IPS DF 4.7 (cell line): ENCODE measurements at regions not wholly inside any gene's neighbourhood (a gene's known extent, or its start where the extent isn't known, plus 50 kb on each side); places are given as distances from the start of the nearest gene placed in this dataset.

Experiments used
- DNase-seq: peaks from one replicate; pipeline ENCODE4 v3.0.0-alpha.2; 2013; ENCODE audit warnings: low spot score; ENCODE audit errors: extremely low read depth

DNA sequence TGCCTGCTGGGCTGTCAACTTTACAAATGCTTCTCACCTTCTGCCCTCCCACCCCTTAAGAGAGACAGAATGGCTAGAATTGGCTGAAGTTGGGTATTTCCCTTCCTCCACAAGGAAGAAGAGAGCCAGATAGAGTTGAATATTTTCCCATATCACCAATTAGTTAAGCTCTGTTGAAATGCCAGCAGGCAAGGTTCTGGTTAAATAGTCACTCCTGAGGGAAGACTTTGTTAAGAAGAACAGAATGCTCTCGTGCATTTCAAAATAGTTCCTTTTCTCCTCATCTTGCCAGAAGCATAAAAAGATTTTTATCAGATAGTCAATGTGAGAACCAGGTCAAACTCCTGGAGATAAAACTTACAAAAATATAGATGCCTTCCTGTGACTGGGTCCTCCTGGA lies 2857.0 kb upstream of the PCDH20 start:
- DNase-seq, result no peak

DNA sequence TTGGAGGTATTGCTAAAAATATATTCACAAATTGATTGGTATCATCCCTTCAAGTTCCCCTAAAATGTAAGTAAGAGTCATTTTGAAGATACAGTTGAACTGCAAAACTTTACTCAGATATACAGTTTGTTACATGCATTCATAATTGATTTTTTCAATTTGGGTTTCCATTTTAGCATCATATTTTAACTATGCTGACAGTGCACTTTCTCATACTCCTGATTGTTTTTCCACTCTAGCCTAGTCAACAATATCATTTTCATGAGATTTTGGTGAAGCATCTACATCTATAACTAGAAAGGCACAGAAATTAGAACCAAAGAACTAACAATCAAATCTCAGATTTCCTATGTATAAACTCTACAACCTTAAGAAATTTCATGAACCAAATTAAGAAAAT lies 2850.4 kb upstream of the PCDH20 start:
- no peak for DNase-seq

DNA sequence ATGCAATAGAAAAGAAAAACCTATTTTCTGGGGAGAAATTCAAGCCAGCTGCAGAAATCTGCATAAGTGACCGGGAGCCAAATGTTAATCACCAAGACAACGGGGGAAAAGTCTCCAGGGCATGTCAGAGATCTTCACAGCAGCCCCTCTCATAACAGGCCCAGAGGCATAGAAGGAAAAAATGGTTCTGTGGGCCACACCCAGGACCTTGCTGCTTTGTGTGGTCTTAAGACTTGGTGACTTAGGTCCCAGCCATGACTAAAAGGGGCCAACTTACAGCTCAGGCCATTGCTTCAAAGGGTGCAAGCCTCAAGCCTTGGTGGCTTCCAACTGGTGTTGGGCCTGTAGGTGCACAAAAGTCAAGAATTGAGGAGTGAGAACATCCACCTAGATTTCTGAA lies 2847.6 kb upstream of the PCDH20 start:
- no peak for DNase-seq

DNA sequence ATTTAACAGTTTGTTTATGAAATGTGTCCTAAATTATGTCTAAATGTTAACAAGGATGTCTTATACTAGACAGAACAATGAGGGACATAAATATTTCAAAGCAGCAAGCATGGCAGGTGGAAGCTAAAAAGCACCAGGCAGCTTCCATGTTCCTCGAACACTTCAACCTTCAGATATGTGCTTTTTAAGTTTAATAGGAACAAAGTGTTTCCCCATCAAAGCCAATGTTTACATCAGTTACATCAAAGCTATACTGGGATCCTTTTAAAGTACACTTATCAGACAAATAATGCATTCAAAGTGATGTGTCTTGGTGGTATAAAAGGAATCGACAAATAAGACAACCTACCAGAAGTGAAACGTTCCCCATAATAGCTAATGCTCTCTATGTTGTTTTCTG lies 2841.1 kb upstream of the PCDH20 start:
- no peak for DNase-seq

DNA sequence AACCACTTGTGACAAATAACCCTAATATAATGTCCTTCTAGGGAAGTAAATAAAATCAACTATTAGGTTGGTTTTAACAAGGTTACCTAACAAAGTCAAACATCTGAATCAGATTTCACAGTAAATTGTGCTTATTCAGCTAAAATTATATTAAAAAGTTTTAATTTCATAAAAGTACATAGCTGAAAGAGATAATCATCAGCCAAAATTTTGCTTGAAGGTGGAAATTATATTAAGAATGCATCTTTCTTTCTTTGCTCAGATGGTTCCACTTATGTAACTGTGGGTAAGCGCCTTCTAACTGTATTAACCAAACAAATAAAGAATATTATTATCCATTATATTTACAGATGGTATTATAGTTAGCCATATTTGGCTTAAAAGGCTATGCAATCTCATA lies 2840.3 kb upstream of the PCDH20 start:
- DNase-seq, result no peak

DNA sequence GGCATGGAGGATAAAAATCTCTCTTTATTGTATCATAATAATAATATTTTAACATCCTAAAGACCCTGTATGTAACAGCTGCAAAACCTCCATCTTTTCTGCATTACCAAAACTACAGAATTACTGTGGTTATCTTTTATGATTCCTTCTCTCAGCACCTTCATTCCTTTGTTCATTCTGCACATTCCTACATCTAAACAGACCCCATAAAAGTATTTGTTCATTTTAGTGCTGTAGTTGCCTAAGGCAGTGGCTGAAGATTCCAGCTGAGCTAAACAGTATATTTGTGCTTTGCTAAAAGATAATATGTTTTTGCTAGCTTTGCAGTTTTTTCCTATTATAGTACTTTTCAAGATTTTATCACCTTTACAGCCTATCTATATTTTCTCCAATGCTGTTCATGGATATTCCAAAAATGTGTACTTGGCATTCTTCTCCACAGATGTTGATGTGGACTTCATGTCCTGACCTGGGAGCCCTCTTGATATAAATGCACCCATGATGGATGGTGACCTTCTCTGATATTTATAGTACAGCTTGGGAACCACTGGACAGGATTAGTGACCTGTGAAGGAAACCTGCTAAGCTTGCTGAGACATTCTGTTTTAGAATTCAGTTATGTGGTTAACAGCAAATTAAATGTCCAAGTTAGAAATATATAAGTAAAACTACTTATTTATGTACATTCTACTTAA lies 2832.9 kb upstream of the PCDH20 start:
- DNase-seq, result no peak

DNA sequence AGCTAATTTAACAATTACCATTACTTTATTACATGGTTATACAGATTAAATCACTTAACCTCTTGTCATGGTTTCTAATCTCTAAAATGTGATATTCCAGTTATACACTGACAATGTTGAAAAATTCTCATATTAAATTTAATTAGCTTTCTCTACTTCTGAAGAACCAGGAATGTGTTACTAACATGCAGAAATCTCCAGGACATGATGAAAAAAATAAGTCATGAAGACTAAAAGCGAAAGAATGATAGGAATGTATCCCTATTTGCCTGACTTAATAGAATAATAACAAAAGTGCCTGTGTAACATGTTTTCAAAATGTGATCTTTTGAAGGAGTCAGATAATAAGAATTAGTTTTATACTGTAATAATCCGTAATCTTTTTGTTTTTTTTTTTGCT lies 2823.7 kb upstream of the PCDH20 start:
- no peak for DNase-seq

DNA sequence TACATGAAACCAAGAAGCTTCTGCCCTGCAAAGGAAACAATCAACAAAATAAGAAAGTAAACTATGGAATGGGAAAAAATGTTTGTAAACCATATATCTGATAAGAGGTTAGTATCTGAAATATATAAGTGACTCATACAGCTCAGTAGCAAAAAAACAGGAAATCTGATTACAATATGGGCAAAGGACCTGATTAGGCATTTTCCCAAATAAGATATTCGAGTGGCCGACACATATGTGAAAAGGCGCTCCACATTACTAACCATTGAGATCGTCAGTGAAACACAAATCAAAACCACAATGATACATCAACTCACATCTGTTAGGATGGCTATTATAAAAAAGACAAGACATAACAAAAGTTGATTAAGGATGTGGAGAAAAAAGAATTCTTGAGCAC lies 2818.6 kb upstream of the PCDH20 start:
- DNase-seq, result no peak

DNA sequence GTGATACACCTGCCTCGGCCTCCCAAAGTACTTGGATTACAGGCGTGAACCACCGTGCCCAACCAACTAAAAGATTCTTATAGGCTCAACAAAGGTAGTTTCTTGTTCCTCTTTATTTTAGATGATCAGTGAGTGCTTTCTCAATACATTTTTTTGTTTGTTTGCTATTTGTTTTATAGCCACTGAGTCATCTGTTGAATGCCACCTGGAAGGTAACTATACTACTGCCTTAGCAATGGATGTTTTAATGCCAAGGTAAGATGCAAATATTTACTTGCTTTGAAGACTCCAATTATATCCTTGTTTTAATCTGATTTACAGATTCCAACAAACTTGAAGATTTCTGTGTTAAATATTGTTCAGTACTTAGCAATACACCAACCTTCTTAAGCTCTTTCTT lies 2807.4 kb upstream of the PCDH20 start:
- DNase-seq, result no peak

DNA sequence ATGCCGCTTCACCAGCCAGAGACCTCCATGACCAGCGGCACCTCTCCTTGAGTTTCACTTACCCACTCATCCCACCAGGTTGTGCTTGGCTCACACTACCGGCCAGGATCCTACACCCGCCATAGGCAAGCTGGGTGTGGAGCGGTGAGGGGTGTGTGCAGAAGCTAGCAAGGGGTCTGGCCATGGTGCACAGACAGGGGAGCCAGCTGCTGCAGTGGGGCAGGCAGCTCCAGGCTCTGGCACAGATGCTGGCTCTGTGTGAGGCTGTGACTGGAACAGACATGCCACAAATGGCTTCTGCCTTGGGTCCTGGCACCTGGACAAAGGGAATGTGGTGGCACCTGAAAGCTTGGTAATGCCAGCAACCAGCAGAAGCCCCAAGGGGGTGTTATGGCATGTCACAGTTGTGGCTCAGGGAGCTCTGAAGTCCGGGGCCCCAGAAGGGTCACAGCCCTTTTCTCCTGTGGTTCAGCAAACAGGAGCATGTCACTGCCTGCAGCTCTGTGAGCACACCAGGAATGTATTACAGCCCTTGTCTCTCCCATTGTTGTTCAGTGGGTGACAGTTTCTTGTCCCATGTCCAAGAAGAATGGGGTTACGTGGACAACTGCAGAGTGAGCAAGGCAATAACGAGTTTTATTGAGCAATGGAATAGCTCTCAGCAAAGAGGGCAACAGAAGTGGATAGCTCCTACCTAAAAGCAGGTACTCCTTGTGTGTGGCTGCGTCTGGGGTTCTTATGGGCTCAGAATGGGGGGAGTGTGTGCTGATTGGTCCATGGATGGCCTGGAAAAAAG lies 2791.0 kb upstream of the PCDH20 start:
- no peak for DNase-seq

DNA sequence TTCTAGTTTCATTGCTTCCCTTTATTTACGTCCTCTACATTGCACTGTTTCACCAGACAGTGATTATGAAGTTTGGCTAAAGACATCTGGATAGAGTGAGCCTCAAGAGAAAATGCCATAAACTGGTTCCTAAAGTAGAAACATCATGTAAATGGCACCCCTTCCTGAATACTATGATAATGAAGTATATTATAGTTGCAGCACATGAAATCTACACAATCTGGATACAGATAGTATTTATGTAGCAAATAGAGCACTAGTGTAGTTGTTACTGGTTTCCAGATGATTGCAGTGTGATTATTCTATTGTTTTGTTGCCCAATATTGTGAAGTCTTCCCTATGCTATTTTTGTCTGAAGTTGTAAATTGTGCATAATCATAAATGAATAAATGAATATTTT lies 2786.9 kb upstream of the PCDH20 start:
- DNase-seq, result no peak

DNA sequence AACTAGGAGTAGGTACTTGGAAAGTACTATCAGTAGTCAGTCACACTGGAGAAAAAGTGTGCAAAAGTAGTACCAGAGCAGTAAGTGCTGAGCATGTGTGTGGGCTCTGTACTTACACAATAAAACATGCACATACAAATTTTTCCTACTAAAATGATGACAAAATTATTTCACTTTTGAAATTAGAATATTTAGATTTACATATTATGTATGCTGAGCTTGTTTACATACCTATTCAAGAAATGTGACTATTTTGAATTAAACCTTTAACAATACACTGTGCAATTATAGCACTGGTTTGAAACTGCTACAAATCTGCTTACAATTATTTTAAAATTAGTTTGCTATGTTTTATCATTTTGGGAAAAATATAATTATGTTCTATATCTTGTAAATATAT lies 2781.6 kb upstream of the PCDH20 start:
- DNase-seq, result no peak

DNA sequence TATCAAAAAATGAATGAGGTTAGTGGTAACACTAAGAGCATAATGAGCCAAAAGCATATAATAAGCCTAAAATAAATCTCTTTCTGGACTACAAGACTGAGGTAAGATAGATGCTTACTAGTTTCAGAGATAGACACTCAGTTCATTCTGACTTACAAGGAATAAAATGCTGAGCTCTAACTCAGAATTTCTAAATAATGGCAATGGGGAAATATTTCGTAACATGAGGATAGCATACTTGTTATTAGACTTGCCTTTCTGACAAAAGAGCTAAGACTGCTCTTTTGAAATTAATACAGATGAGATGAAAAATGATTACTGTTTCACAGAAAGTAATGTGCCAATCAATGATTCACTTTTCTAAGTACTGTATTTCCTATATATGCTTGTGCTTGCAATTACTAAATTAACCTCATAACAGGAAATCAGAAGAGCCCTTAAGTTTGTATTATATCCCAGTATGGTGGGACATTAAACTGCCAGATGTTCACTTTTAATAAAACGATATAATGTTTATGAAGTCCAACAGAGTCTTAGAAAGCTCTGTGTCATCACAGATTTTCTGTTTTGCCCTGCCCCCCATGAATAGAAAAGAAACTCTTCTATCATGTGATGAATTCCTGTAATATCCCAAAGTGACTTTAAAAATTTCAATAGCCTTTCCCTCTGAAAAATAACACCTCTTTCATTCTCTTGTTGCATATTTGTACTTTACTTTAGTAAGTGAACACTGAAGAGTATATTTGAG lies 2771.0 kb upstream of the PCDH20 start:
- no peak for DNase-seq

DNA sequence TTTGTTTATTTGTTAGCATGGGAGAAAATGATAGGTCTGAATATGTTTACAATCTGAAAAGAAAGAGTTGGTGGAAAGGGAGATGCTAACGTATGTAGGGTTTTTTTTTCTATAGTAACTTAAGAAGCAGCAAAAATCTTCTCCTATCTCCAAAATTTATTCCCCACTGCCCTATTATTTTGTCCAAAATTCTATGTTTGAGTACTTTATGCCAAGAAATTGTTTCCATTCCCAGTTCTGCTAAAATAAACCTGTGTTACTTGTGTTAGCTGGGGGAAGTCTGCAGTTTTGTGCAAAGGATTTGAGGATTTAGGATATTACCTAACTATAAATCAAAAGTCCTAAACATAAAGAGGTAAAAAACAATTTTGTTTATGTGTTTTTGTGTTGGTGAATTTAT lies 2770.4 kb upstream of the PCDH20 start:
- DNase-seq, result no peak

DNA sequence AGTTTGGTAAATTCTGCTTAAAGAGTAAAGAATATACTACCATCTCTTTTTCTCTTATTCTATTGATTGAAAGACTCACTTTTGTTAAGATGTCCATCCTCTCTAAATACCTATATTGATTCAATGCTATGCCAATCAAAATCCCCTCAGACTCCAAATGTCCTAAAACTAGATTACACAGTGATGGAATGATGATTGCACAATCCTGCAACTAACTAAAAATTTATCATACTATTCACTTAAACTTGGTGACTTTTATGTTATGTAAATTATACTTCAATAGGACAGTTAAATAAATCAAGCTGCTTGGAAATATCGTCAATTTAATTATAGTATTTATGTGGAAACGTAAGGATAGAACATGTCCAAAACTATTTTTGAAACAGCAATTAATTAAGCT lies 2765.1 kb upstream of the PCDH20 start:
- DNase-seq, result no peak

DNA sequence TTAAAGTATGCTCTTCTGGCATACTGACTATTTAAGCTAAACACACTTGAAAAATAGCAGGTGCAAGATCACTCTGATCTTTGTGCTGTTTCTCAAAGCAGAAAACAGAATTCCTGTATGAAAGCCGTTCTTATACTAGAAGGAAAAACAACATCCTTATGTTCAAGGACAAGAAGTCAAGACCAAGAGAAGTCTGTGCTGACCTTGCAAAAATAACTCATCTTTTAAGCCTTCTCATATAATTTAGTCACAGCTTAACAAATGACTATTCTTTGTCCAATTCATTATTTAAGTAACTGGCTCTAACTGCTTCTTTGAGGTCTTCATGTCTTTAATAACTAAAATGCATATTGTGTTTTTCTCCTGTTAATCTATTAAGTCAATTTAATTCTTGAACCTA lies 2750.2 kb upstream of the PCDH20 start:
- DNase-seq, result no peak

DNA sequence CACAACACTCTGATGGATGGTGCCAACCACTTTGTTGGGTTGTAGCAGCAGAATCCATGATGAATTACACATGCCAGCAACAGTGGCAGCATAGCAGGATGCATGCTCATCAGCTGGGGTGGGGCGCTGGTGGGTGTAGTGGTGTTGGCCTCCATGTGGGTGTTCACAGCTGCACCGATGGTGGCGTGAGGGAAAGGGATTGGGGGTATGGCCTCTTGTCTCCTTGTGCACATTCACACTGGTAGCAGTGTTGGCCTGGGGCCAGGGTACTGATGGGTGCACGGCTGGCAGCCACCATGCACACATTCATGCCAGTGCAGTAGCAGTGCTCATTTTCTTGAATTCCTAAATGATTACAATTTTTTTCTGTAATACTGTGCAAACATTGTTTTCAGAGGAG lies 2748.8 kb upstream of the PCDH20 start:
- no peak for DNase-seq

DNA sequence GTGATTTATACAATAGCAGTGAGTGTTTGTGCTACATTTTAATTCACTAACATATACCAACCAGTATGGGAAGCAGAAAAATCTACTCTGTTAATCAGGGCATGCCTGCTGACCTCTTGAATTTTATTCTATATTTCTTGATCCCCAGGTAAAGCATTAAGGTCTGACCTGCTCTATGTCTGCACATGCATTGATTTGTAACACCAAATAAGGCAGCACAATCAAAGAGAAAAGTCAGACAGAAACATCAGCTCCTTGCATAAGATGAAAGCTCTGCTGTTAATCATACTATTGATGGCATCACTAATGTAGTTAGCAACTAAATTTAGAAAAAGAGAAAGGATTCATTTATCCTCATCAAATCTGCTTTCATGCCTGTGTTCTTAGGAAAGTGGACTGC lies 2744.8 kb upstream of the PCDH20 start:
- DNase-seq, result no peak

DNA sequence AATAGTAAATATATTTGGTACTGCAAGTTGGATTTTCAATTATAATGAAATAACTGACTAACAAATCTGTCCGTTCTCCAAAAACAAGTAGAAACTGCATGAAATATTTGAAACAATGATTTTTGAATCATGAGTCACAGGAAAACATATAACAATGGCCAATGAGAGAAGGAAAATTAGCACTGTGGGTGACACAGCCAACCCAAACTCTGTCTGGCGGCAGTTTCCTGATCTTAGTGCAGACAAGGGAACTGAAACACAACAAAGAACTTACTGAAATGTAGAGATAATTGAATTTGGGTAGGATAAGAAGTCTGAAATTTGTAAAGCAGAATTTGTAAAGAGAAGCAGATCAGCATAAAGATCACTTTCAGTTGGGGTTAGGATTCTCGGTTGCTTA lies 2743.3 kb upstream of the PCDH20 start:
- DNase-seq, result no peak

DNA sequence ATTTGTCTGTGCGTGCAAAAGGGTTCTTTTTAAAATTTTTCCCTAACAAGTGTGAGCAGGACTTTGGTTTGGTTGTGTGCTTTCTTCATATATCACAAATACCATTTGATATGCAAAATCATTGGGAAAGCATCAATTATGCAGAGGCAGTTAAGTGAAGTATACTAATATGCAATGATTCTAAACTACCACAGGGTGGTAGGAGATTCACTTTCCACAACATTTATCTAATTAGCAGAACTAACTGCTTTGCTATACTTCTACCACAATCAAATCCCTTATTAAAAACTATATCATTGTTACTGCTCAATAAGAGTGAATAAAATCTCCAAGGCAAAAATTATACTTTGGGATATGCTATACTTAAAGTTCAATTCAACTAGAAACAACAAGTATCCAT lies 2738.9 kb upstream of the PCDH20 start:
- DNase-seq, result no peak

DNA sequence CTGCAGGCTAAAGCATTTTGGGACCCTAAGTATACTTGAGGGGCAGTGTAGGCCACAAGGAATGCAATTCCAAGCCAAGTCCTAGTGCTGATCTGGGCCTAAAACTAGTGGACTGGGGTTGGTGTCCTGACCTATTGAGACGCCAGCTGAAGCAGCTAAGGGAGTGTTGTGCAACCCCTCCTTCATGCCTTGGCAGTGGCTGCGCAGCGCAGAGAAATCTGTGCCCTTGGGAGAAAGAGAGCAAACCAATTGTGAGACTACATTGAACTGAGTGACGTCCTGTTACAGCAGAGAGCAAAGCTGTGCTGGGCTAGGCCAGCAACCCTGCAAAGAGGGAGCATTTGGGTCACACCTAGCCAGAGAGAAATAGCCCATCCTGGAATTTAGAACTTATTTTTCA lies 2715.0 kb upstream of the PCDH20 start:
- no peak for DNase-seq

DNA sequence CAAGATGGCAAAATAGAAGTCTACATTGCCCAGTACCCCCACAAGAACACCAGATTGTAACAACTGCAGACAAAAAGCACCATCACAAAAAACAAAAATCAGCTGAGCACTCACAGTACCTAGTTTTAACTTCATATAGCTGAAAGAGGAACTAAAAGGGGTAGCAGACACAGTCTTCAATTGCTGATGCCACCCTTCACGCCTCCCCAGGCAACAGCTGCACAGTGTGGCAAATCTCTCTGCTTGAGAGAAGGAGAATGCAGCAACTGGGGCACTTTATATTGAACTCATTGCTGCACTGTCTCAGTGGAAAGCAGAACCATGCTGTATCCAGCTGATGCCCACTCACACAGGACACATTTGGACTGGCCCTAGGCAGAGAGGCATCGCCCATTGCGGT lies 2714.5 kb upstream of the PCDH20 start:
- DNase-seq, result no peak

DNA sequence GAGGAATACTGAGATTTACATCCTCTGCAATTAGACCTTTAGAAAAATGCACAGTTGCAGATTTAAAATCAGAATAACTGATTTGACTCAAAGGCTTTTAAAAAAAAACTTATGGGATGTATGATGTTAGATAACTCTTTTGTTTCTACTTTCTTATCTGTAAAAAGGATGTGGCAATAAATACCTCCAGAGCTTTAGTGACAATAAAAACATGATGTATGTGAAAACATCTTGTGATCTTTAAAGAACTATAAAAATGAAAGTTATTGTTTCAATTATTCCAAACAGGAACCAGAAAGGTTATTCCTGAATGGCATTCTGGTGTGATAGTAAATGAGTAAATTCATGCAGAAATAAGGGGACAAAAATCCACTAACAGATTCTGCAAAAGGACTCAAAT lies 2712.2 kb upstream of the PCDH20 start:
- DNase-seq, result no peak
